ENCODE measurements at regions not wholly inside any gene's neighbourhood (a gene's known extent, or its start where the extent isn't known, plus 50 kb on each side); places are given as distances from the start of the nearest gene placed in this dataset.

- no peak for DNase-seq
- no CpG with 5 or more reads among the region's 13 CpGs for WGBS (ENCODE audit: extremely low coverage, insufficient coverage, insufficient read length)
- Histone ChIP-seq H4K8ac (ENCODE audit: low read depth, low read length) (no peak overlapping the region), H2BK12ac (ENCODE audit: low read length) (no peak overlapping the region), H3K9ac (ENCODE audit: low read length) (no peak overlapping the region), H3K4me1 (ENCODE audit: control insufficient read depth in 1 of 2, insufficient read depth in 2 of 2, low read length in 2 of 2) (peaks cover 0 to 3% of the 10 kb centered on the region in 2 experiments), H3K79me2 (ENCODE audit: control insufficient read depth, insufficient read depth, low read length, poor library complexity) (no peaks in the 10 kb centered on the region), H3K27me3 (ENCODE audit: insufficient read depth, low read length) (no peaks in the 10 kb centered on the region), H3K79me1 (ENCODE audit: low read length) (no peaks in the 10 kb centered on the region), H3K27ac (ENCODE audit: low read depth, low read length) (no peak overlapping the region), H3K18ac (ENCODE audit: low read length) (no peak overlapping the region), H2AFZ (ENCODE audit: insufficient read depth, low read length, poor library complexity) (no peak overlapping the region), H2AK5ac (ENCODE audit: low read length) (no peak overlapping the region), H2BK120ac (ENCODE audit: insufficient read depth, low read length, poor library complexity) (no peak overlapping the region), H3K36me3 (ENCODE audit: control insufficient read depth in 1 of 2, insufficient read depth in 2 of 2, low read length in 2 of 2) (no peaks in the 10 kb centered on the region), H4K91ac (ENCODE audit: low read depth, low read length) (no peak overlapping the region), H3K9me3 (ENCODE audit: insufficient read depth, low read depth, low read length) (peaks cover 8% of the 10 kb centered on the region), H3K4me3 (ENCODE audit: low read depth, low read length) (no peak overlapping the region), H3K4me2 (ENCODE audit: low read length) (no peak overlapping the region), H2BK5ac (ENCODE audit: low read depth, low read length, poor library complexity) (no peak overlapping the region), H4K12ac (ENCODE audit: low read depth, low read length) (no peak overlapping the region), H3K14ac (ENCODE audit: low read length) (no peak overlapping the region), H3K4ac (ENCODE audit: low read depth, low read length) (no peak overlapping the region), H3K23ac (ENCODE audit: low read length) (no peak overlapping the region)
These were observed 78.2 kb downstream of the PTGR3 start for GRCh38 chr18:75130591-75131328.

- H2BK5ac ChIP-seq (ENCODE audit: low read depth, low read length, poor library complexity) = no peak overlapping the region
These were observed 79.0 kb downstream of the PTGR3 start for GRCh38 chr18:75129717-75130477.

GRCh38 chr18:75128911-75129716 lies 79.8 kb downstream of the PTGR3 start:
- H2BK120ac ChIP-seq (ENCODE audit: insufficient read depth, low read length, poor library complexity) = no peak overlapping the region
- no peak overlapping the region for H3K14ac ChIP-seq (ENCODE audit: low read length)
- H3K79me1 ChIP-seq (ENCODE audit: low read length) = no peaks in the 10 kb centered on the region
- no peak overlapping the region for H3K9ac ChIP-seq (ENCODE audit: low read length)
- no peaks in the 10 kb centered on the region for H3K79me2 ChIP-seq (ENCODE audit: control insufficient read depth, insufficient read depth, low read length, poor library complexity)
- no peak overlapping the region for H3K4ac ChIP-seq (ENCODE audit: low read depth, low read length)
- no peak overlapping the region for H2BK12ac ChIP-seq (ENCODE audit: low read length)
- no peak overlapping the region for H4K8ac ChIP-seq (ENCODE audit: low read depth, low read length)
- H3K27ac ChIP-seq (ENCODE audit: low read depth, low read length) = no peak overlapping the region
- no peak overlapping the region for H4K12ac ChIP-seq (ENCODE audit: low read depth, low read length)
- no peak overlapping the region for H2AK5ac ChIP-seq (ENCODE audit: low read length)
- H3K23ac ChIP-seq (ENCODE audit: low read length) = no peak overlapping the region
- WGBS (ENCODE audit: extremely low coverage, insufficient coverage, insufficient read length) = no CpG with 5 or more reads among the region's 17 CpGs
- H4K91ac ChIP-seq (ENCODE audit: low read depth, low read length) = no peak overlapping the region
- no peak overlapping the region for H3K18ac ChIP-seq (ENCODE audit: low read length)
- H3K27me3 ChIP-seq (ENCODE audit: insufficient read depth, low read length) = no peaks in the 10 kb centered on the region
- H3K36me3 ChIP-seq (ENCODE audit: control insufficient read depth in 1 of 2, insufficient read depth in 2 of 2, low read length in 2 of 2) = no peaks in the 10 kb centered on the region
- no peak overlapping the region for H3K4me3 ChIP-seq (ENCODE audit: low read depth, low read length)
- no peak overlapping the region for H2AFZ ChIP-seq (ENCODE audit: insufficient read depth, low read length, poor library complexity)
- no peak overlapping the region for H3K4me2 ChIP-seq (ENCODE audit: low read length)
- no peak overlapping the region for H2BK5ac ChIP-seq (ENCODE audit: low read depth, low read length, poor library complexity)
- peaks cover 8% of the 10 kb centered on the region for H3K9me3 ChIP-seq (ENCODE audit: insufficient read depth, low read depth, low read length)
- no peak for DNase-seq
- H3K4me1 ChIP-seq (ENCODE audit: control insufficient read depth in 1 of 2, insufficient read depth in 2 of 2, low read length in 2 of 2) = peaks cover 0 to 3% of the 10 kb centered on the region in 2 experiments

More at GRCh38 chr18:75129717-75130477, 79.0 kb downstream of the PTGR3 start:
- Histone ChIP-seq H2AFZ (ENCODE audit: insufficient read depth, low read length, poor library complexity) (no peak overlapping the region), H3K4ac (ENCODE audit: low read depth, low read length) (no peak overlapping the region), H3K79me1 (ENCODE audit: low read length) (no peaks in the 10 kb centered on the region), H4K8ac (ENCODE audit: low read depth, low read length) (no peak overlapping the region), H3K4me2 (ENCODE audit: low read length) (no peak overlapping the region), H3K9me3 (ENCODE audit: insufficient read depth, low read depth, low read length) (peaks cover 8% of the 10 kb centered on the region), H4K12ac (ENCODE audit: low read depth, low read length) (no peak overlapping the region), H4K91ac (ENCODE audit: low read depth, low read length) (no peak overlapping the region), H3K36me3 (ENCODE audit: control insufficient read depth in 1 of 2, insufficient read depth in 2 of 2, low read length in 2 of 2) (no peaks in the 10 kb centered on the region), H3K9ac (ENCODE audit: low read length) (no peak overlapping the region), H3K23ac (ENCODE audit: low read length) (peak overlapping the region; percentile 45), H3K14ac (ENCODE audit: low read length) (no peak overlapping the region), H3K27me3 (ENCODE audit: insufficient read depth, low read length) (no peaks in the 10 kb centered on the region), H3K18ac (ENCODE audit: low read length) (no peak overlapping the region), H2AK5ac (ENCODE audit: low read length) (no peak overlapping the region), H2BK120ac (ENCODE audit: insufficient read depth, low read length, poor library complexity) (no peak overlapping the region), H2BK12ac (ENCODE audit: low read length) (no peak overlapping the region), H3K4me1 (ENCODE audit: control insufficient read depth in 1 of 2, insufficient read depth in 2 of 2, low read length in 2 of 2) (peaks cover 0 to 3% of the 10 kb centered on the region in 2 experiments), H3K27ac (ENCODE audit: low read depth, low read length) (no peak overlapping the region), H3K4me3 (ENCODE audit: low read depth, low read length) (peak overlapping the region; percentile 42), H3K79me2 (ENCODE audit: control insufficient read depth, insufficient read depth, low read length, poor library complexity) (no peaks in the 10 kb centered on the region)
- no peak for DNase-seq
- WGBS (ENCODE audit: extremely low coverage, insufficient coverage, insufficient read length) = no CpG with 5 or more reads among the region's 18 CpGs

- H2AFZ ChIP-seq (ENCODE audit: insufficient read depth, low read length, poor library complexity) = no peak overlapping the region
- no peak overlapping the region for H3K4ac ChIP-seq (ENCODE audit: low read depth, low read length)
- peaks cover 0 to 3% of the 10 kb centered on the region in 2 experiments for H3K4me1 ChIP-seq (ENCODE audit: control insufficient read depth in 1 of 2, insufficient read depth in 2 of 2, low read length in 2 of 2)
- H4K91ac ChIP-seq (ENCODE audit: low read depth, low read length) = no peak overlapping the region
- H3K14ac ChIP-seq (ENCODE audit: low read length) = no peak overlapping the region
- H2BK120ac ChIP-seq (ENCODE audit: insufficient read depth, low read length, poor library complexity) = no peak overlapping the region
- no peaks in the 10 kb centered on the region for H3K79me2 ChIP-seq (ENCODE audit: control insufficient read depth, insufficient read depth, low read length, poor library complexity)
- no peak overlapping the region for H4K12ac ChIP-seq (ENCODE audit: low read depth, low read length)
- no peak overlapping the region for H3K27ac ChIP-seq (ENCODE audit: low read depth, low read length)
- no peak overlapping the region for H2AK5ac ChIP-seq (ENCODE audit: low read length)
- no peak overlapping the region for H3K23ac ChIP-seq (ENCODE audit: low read length)
- peaks cover 8% of the 10 kb centered on the region for H3K9me3 ChIP-seq (ENCODE audit: insufficient read depth, low read depth, low read length)
- no peaks in the 10 kb centered on the region for H3K36me3 ChIP-seq (ENCODE audit: control insufficient read depth in 1 of 2, insufficient read depth in 2 of 2, low read length in 2 of 2)
- H2BK12ac ChIP-seq (ENCODE audit: low read length) = no peak overlapping the region
- peak; percentile 23 to 51 for DNase-seq
- no peak overlapping the region for H3K4me2 ChIP-seq (ENCODE audit: low read length)
- H3K79me1 ChIP-seq (ENCODE audit: low read length) = no peaks in the 10 kb centered on the region
- no peak overlapping the region for H2BK5ac ChIP-seq (ENCODE audit: low read depth, low read length, poor library complexity)
- no peak overlapping the region for H3K4me3 ChIP-seq (ENCODE audit: low read depth, low read length)
- H3K27me3 ChIP-seq (ENCODE audit: insufficient read depth, low read length) = no peaks in the 10 kb centered on the region
- H3K9ac ChIP-seq (ENCODE audit: low read length) = no peak overlapping the region
- WGBS (ENCODE audit: extremely low coverage, insufficient coverage, insufficient read length) = no CpG with 5 or more reads among the region's 7 CpGs
- H3K18ac ChIP-seq (ENCODE audit: low read length) = no peak overlapping the region
- no peak overlapping the region for H4K8ac ChIP-seq (ENCODE audit: low read depth, low read length)
These were observed 80.8 kb downstream of the PTGR3 start for GRCh38 chr18:75128051-75128605.

Data from trophoblast cell (in vitro differentiated cells and primary cell).